ENCODE measurements at regions not wholly inside any gene's neighbourhood (a gene's known extent, or its start where the extent isn't known, plus 50 kb on each side); places are given as distances from the start of the nearest gene placed in this dataset.
A peak's percentile ranks its signal among the peaks of the same experiment; 100 is the strongest.

DNA sequence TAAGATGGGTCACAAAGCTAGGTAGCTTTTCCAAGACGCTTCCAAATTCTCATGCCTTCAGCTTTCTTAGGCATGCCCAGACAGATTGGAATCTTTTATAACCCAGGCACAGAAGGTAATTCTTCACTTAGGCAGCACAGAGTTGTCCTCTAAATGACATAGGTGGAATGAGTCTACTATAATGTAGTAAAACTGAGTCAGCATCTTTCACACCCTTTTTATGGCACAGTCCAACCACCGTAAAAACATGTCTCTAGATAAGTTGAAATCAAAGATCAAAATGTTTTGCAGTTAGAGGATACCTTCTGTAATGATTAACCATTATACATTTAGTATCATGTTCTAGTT lies 128.4 kb upstream of the FAT1 start (continued):
- TF ChIP-seq GABPB1 (CRISPR knock-in tag; IDR thresholded peaks at IDR 0.05): no peak
- peak; percentile 71 to 91 for TF ChIP-seq MAFK (conservative IDR thresholded peaks at IDR 0.05 in 1 of 2, IDR thresholded peaks at IDR 0.05 in 1 of 2; ENCODE audit: low read length in 2 of 2)
- peak; percentile 83 for TF ChIP-seq MAFF (IDR thresholded peaks at IDR 0.05; ENCODE audit: low read depth, low read length)
- no peak for TF ChIP-seq SCMH1 (CRISPR knock-in tag; IDR thresholded peaks at IDR 0.05; ENCODE audit: borderline replicate concordance)

DNA sequence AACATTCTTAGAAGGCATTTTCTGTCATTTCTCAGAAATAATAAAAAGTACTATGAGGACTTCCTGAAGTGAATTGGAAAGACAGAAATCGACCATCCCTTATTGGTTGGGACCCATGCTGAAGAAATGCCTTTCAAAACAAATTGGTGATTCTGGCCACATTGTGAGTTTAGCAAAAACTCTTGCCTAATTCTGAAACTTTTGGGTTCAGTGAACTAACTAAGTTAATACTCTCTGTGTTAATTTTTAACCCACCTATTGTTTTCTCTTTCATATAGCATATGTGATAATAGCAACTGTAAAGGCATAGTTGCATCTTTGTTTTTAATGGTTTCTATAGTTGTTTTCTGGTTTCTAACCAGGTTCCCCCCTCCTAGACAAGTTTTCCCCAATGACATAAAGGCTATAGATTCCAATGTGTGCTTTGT lies 129.3 kb upstream of the FAT1 start:
- Histone ChIP-seq H4K20me1 (ENCODE audit: insufficient read depth, low read length) (no peaks in the 10 kb centered on the region), H3K4me2 (ENCODE audit: low read depth, low read length) (no peak overlapping the region), H3K4me3 (replicated peaks in 1 of 3; ENCODE audit: insufficient read depth in 1 of 3, low read depth in 2 of 3, low read length in 3 of 3) (no peak overlapping the region), H3K4me1 (ENCODE audit: insufficient read depth, low read length) (peaks cover 24% of the 10 kb centered on the region), H3K27me3 (ENCODE audit: control insufficient read depth in 1 of 2, insufficient read depth in 2 of 2, low read length in 2 of 2) (peaks cover 0 to 8% of the 10 kb centered on the region in 2 experiments; a peak in 1 of 5 replicates), H2AFZ (ENCODE audit: low read length) (no peak overlapping the region), H3K79me2 (ENCODE audit: insufficient read depth, low read length) (no peaks in the 10 kb centered on the region), H3K27ac (ENCODE audit: extremely low read length, insufficient read depth, low read length) (no peak overlapping the region), H3K36me3 (replicated peaks in 1 of 2; ENCODE audit: control insufficient read depth in 1 of 2, insufficient read depth in 2 of 2, low read length in 2 of 2) (no peaks in the 10 kb centered on the region), H3K9ac (ENCODE audit: insufficient read depth, low read depth, low read length) (no peak overlapping the region), H3K9me3 (ENCODE audit: low read length) (no peaks in the 10 kb centered on the region)
- no peak for ATAC-seq
- FAIRE-seq: no peak
- ChIA-PET POLR2A (no interaction called here), CTCF (ENCODE audit: low intra/inter-chr PET ratio, low total read pairs) (no interaction called here)
- no peak for DNase-seq (ENCODE audit: low spot score)
- intact Hi-C loops (cut with micrococcal nuclease; ENCODE audit: unreplicated experiment): no loop called here
- in situ Hi-C loops (cut with HindIII; ENCODE audit: extremely low pct_ligation_motif_present, low pct_unique_long_range_greater_than_20kb): no loop called here
- BruUV-seq (replicated peaks): no TSS peak
- WGBS (ENCODE audit: low lambda C conversion rate): 4% methylated on average over 1 of the region's 1 CpG
- TF ChIP-seq NR2F2 (IDR thresholded peaks at IDR 0.05; ENCODE audit: borderline replicate concordance, low read depth) (no peak), CC2D1A (CRISPR knock-in tag; IDR thresholded peaks at IDR 0.05) (no peak), ZNF598 (CRISPR knock-in tag; IDR thresholded peaks at IDR 0.05; ENCODE audit: borderline replicate concordance) (no peak), NCOA5 (CRISPR knock-in tag; IDR thresholded peaks at IDR 0.05) (no peak), TMF1 (CRISPR knock-in tag; IDR thresholded peaks at IDR 0.05; ENCODE audit: low read depth) (no peak), SALL2 (CRISPR knock-in tag; IDR thresholded peaks at IDR 0.05) (no peak), RAD51 (IDR thresholded peaks at IDR 0.05; ENCODE audit: borderline replicate concordance) (no peak), SIN3A (IDR thresholded peaks at IDR 0.05; ENCODE audit: borderline replicate concordance, low read depth, low read length) (no peak), NR3C1 (CRISPR knock-in tag; IDR thresholded peaks at IDR 0.05) (no peak), SOX13 (IDR thresholded peaks at IDR 0.05) (no peak), SOX13 (CRISPR knock-in tag; conservative IDR thresholded peaks at IDR 0.05 in 1 of 2, IDR thresholded peaks at IDR 0.05 in 1 of 2) (peak in 1 of 2 experiments; percentile 21; a peak in 1 of 4 replicates)
- TF ChIP-seq, protein P1, sequence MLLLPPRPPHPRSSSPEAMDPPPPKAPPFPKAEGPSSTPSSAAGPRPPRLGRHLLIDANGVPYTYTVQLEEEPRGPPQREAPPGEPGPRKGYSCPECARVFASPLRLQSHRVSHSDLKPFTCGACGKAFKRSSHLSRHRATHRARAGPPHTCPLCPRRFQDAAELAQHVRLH (CRISPR knock-in tag; IDR thresholded peaks at IDR 0.05; ENCODE audit: borderline replicate concordance, low read depth): no peak
- TF ChIP-seq, protein P2, sequence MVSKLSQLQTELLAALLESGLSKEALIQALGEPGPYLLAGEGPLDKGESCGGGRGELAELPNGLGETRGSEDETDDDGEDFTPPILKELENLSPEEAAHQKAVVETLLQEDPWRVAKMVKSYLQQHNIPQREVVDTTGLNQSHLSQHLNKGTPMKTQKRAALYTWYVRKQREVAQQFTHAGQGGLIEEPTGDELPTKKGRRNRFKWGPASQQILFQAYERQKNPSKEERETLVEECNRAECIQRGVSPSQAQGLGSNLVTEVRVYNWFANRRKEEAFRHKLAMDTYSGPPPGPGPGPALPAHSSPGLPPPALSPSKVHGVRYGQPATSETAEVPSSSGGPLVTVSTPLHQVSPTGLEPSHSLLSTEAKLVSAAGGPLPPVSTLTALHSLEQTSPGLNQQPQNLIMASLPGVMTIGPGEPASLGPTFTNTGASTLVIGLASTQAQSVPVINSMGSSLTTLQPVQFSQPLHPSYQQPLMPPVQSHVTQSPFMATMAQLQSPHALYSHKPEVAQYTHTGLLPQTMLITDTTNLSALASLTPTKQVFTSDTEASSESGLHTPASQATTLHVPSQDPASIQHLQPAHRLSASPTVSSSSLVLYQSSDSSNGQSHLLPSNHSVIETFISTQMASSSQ (IDR thresholded peaks at IDR 0.05; ENCODE audit: low read depth): 0 out of 2 replicates have a peak, but pooled peaks have one; percentile 37
- TF ChIP-seq, protein P2 (CRISPR knock-in tag; IDR thresholded peaks at IDR 0.05; ENCODE audit: borderline replicate concordance): no peak
- TF ChIP-seq, protein P3, sequence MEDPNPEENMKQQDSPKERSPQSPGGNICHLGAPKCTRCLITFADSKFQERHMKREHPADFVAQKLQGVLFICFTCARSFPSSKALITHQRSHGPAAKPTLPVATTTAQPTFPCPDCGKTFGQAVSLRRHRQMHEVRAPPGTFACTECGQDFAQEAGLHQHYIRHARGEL (CRISPR knock-in tag; IDR thresholded peaks at IDR 0.05): no peak
